IPS DF 4.7 (cell line): ENCODE measurements at regions not wholly inside any gene's neighbourhood (a gene's known extent, or its start where the extent isn't known, plus 50 kb on each side); places are given as distances from the start of the nearest gene placed in this dataset.

Experiments used
- DNase-seq: peaks from one replicate; pipeline ENCODE4 v3.0.0-alpha.2; 2013; ENCODE audit warnings: low spot score; ENCODE audit errors: extremely low read depth

GRCh38 chr4:19999276-19999675 lies 252.4 kb upstream of the SLIT2 start:
- DNase-seq: no peak

DNA sequence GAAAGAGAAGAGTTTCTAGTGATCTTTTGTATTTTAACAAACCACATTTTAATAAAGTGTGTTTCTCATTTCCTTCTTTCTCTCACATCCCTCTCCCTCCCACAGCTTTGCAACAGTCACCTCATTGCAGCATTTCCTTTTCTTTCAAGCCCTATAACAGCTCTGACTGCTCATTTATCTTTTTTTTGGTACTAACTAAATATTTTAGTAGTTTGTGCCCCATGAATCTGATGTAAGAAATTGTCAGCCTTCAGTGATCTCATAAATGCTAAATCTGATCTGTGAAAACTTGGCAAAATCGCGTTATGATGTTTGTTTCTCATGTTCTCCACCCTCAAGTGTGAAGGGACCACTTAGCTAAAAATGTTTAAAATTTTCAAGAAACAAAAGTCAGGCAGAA lies 258.5 kb upstream of the SLIT2 start:
- no peak for DNase-seq

GRCh38 chr4:19992471-19993093 lies 259.1 kb upstream of the SLIT2 start:
- no peak for DNase-seq

DNA sequence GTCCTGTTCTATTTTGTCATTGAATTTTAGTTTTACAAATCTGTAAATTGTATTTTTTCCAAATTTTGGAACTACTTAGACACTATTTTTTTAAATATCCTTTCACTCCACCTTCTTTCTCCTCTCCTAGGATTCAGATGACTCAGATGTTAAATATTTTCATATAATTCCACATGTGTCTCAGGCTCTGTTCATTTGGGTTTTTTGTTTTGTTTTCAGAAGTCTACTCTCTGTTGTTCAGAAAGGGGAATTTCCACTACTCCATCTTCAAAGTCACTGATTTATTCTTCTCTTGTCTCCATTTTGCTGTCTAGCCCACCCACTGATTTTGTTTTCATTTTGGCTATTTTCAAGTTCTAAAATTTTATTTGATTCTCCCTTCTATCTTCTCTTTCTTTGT lies 264.0 kb upstream of the SLIT2 start:
- DNase-seq: no peak

GRCh38 chr4:19983072-19983471 lies 268.6 kb upstream of the SLIT2 start:
- DNase-seq: no peak

DNA sequence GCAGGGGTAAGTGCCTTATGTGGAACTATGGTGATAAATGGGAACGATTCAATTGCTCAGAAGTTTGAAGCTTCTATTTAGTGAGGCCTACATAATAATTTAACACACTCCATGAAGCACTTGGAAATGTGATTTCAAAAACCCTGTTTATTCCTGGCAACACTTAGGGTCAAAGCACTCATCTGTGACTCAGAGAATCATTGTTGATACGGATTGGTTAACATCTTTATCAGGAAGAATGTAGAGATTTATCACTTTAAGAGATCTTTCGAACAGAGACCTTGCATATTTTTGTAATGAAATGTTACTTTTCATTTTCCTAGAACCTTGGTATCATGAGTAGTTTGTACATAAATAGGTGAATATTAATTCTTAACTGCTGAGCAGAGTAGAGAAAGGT lies 269.1 kb upstream of the SLIT2 start:
- no peak for DNase-seq

GRCh38 chr4:19971829-19972228 lies 279.9 kb upstream of the SLIT2 start:
- no peak for DNase-seq

GRCh38 chr4:19969492-19969891 lies 282.2 kb upstream of the SLIT2 start:
- DNase-seq: no peak

GRCh38 chr4:19961091-19961490 lies 290.6 kb upstream of the SLIT2 start:
- no peak for DNase-seq

GRCh38 chr4:19958848-19959247 lies 292.9 kb upstream of the SLIT2 start:
- no peak for DNase-seq

GRCh38 chr4:19947349-19947748 lies 304.4 kb upstream of the SLIT2 start:
- no peak for DNase-seq

- no peak for DNase-seq
Measured at GRCh38 chr4:19945979-19946380, 305.7 kb upstream of the SLIT2 start.

DNA sequence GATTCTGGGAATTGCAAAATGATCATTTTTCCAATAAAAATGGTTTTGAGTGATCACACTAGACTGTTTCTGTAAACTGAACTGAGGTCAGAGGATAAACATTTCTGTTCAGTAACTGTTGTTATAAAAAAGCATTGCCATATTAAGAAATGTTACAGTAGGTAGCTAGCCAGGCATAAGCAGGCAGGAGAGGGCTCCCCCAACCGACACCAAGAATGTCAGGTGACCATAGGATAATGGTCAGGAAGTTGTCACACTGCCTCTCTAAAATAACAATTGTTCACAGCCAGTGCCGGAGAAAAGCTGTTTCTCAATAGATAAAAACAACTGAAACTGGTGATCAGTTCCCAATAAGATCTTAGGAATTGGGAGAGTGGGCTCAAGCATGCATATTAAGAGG lies 306.2 kb upstream of the SLIT2 start:
- DNase-seq: no peak

DNA sequence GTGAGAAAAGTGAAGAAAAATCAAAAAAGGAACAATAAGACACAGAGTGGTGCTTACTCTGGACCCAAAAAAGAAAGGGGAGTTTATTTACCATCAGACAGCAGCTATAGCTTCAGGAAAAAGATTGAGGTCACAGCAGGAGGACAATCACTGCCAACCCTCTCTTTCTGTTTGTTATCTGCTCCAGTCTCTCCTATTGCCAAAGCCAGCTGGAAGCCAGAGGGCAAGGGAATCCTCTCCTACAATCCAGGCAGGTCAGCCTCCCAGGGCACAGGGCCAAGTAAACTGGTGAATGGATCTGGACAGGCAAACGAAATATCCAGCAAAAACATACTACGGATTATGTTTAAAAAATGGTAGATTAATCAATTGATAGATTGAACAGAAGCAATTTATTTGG lies 306.9 kb upstream of the SLIT2 start:
- no peak for DNase-seq

DNA sequence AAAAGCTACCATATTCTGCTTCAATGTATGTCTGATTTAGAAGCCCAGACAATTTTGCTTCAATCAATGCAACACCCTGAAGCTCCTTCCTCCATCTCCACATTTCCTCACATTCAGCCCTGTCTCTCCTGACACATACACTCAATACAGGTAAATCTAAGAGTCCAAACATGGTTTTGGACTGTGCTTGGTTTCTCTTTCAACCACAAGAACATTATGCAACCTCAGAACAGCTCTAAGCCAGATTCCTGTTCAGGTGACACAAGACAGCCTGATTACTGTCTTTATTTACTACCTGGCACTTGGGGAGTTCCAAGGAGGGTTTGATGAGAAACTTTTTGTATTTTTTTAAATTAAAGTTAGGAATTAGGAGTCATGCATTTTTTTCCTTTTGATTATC lies 307.5 kb upstream of the SLIT2 start:
- no peak for DNase-seq

GRCh38 chr4:19941434-19941833 lies 310.3 kb upstream of the SLIT2 start:
- no peak for DNase-seq

- no peak for DNase-seq
Measured at GRCh38 chr4:19940861-19941260, 310.8 kb upstream of the SLIT2 start.

GRCh38 chr4:19936476-19936875 lies 315.2 kb upstream of the SLIT2 start:
- no peak for DNase-seq

DNA sequence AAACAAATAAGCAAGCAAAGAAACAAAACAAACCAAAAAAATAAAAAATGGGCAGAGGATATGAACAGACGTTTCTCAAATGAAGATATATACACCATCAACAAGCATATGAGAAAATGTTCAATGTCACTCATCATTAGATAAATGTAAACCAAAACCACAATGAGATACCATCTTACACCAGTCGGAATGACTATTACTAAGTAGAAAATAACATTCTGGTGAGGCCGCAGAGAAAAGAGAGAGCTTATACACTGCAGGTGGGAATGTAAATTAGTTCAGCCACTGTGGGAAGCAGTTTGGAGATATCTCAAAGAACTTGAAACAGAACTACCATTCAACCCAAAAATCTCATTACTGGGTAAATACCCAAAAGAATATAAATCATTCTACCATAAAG lies 321.0 kb upstream of the SLIT2 start:
- DNase-seq: no peak

DNA sequence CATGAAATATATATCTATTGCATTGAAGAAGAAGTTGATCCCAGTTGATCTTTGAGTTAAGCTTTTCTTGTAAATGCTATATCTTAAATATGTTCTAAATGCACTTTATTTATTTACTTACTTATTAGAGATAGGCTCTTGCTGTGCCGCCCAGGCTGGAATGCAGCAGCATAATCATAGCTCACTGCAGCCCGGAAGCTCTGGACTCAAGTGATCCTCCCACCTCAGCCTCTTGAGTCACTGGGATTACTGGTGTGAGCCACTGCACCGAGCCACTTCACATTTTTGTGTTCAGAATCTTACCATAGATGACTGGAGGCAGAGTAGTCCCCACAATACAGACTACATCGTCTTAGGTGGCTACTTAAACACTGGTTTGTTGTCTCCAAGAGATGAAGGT lies 324.3 kb upstream of the SLIT2 start:
- DNase-seq: no peak

GRCh38 chr4:19925516-19925915 lies 326.2 kb upstream of the SLIT2 start:
- no peak for DNase-seq

DNA sequence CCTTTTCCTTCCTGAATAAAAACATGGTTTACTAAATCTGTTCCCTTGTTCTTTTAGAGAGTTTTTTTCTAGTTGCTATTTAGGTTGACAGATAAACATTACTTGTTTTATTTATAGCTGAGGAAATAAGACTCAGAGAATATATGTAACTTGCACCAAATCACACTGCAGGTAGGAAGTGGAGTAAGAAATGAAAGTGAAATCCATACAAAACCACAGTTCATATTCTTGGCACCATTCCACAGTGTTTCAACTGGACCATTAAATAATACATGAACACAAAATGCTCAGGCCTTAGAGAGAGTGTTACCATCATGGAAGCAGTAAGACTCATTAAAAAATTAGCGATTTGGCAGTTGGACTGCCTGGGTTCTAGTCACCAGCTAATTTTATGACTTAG lies 326.9 kb upstream of the SLIT2 start:
- no peak for DNase-seq

DNA sequence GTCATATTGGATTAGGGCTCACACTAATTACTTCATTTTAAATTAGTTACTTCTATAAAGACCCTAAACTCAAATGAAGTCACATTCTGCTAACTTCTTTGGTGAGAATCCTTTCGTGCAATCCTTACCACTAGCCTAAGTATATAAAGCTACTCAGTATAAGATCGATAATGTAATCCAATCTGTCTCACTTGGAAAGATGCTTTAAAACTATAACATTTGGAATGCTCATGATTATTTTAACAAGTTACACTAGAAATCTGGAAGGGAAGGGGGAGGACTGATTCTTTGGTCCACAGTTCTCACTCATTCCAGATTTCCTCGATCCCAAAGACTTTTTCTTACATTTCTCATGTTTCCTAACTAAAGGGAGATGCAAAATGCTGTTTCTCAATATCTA lies 336.4 kb upstream of the SLIT2 start:
- DNase-seq: no peak

DNA sequence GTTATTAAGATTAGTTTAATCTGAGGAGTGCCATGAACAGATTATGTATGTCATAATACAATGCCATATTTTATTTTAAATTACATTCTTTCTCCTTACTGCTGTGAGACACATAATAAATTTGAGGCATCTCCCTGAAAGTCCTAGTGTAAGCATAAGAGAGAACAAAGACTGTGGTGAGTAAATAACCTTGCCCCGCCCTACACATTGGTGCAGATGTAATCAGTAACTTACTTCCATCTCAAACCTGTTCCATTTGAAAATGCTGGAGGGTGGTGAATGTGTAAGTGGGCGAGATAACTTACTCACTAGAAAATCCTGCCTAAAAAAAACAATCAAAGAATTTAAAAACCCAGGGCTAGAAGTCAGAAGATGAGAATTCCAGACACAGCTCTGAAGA lies 338.1 kb upstream of the SLIT2 start:
- DNase-seq: no peak
